ENCODE measurements at regions not wholly inside any gene's neighbourhood (a gene's known extent, or its start where the extent isn't known, plus 50 kb on each side); places are given as distances from the start of the nearest gene placed in this dataset.

- no peak for DNase-seq (ENCODE audit: extremely low spot score)
- TF ChIP-seq FOXK2 (IDR thresholded peaks at IDR 0.05) (no peak), TARDBP (IDR thresholded peaks at IDR 0.05) (no peak), LEF1 (IDR thresholded peaks at IDR 0.05; ENCODE audit: borderline replicate concordance) (no peak), HDGF (IDR thresholded peaks at IDR 0.05; ENCODE audit: borderline replicate concordance) (no peak), ZNF384 (IDR thresholded peaks at IDR 0.05) (no peak), FOXA1 (IDR thresholded peaks at IDR 0.05) (no peak), L3MBTL2 (conservative IDR thresholded peaks at IDR 0.05) (no peak), CTBP1 (IDR thresholded peaks at IDR 0.05; ENCODE audit: borderline replicate concordance) (no peak), FOXM1 (IDR thresholded peaks at IDR 0.05; ENCODE audit: borderline replicate concordance) (no peak), SP1 (IDR thresholded peaks at IDR 0.05) (no peak), SUZ12 (IDR thresholded peaks at IDR 0.05) (no peak), ARNT (IDR thresholded peaks at IDR 0.05) (no peak)
- CTCF ChIA-PET, result no interaction called here
- POLR2A ChIA-PET, result no interaction called here
These were observed 51.1 kb upstream of the NUDT6 start for GRCh38 chr4:122973465-122973864.

- ChIA-PET CTCF (no interaction called here), POLR2A (no interaction called here)
- no peak for TF ChIP-seq FOXK2 (IDR thresholded peaks at IDR 0.05)
- TF ChIP-seq FOXA1 (IDR thresholded peaks at IDR 0.05), result no peak
- TF ChIP-seq ZNF384 (IDR thresholded peaks at IDR 0.05), result no peak
- no peak for TF ChIP-seq TARDBP (IDR thresholded peaks at IDR 0.05)
- TF ChIP-seq NFRKB (IDR thresholded peaks at IDR 0.05), result no peak
- no peak for TF ChIP-seq L3MBTL2 (conservative IDR thresholded peaks at IDR 0.05)
- no peak for TF ChIP-seq PKNOX1 (IDR thresholded peaks at IDR 0.05)
- TF ChIP-seq SP1 (IDR thresholded peaks at IDR 0.05), result no peak
- no peak for TF ChIP-seq HDGF (IDR thresholded peaks at IDR 0.05; ENCODE audit: borderline replicate concordance)
- no peak for TF ChIP-seq FOXM1 (IDR thresholded peaks at IDR 0.05; ENCODE audit: borderline replicate concordance)
- TF ChIP-seq LEF1 (IDR thresholded peaks at IDR 0.05; ENCODE audit: borderline replicate concordance), result no peak
- TF ChIP-seq ELF4 (IDR thresholded peaks at IDR 0.05), result no peak
- TF ChIP-seq ARNT (IDR thresholded peaks at IDR 0.05), result no peak
- TF ChIP-seq CTBP1 (IDR thresholded peaks at IDR 0.05; ENCODE audit: borderline replicate concordance), result no peak
- TF ChIP-seq BHLHE40 (IDR thresholded peaks at IDR 0.05; ENCODE audit: borderline replicate concordance), result no peak
- TF ChIP-seq SUZ12 (IDR thresholded peaks at IDR 0.05), result no peak
- DNase-seq (ENCODE audit: extremely low spot score), result no peak
These were observed 53.7 kb upstream of the NUDT6 start for GRCh38 chr4:122976111-122976510.

GRCh38 chr4:122977103-122977502 is 54.7 kb upstream of the NUDT6 start:
- TF ChIP-seq ELF4 (IDR thresholded peaks at IDR 0.05) (no peak), FOXK2 (IDR thresholded peaks at IDR 0.05) (no peak), TARDBP (IDR thresholded peaks at IDR 0.05) (no peak), LEF1 (IDR thresholded peaks at IDR 0.05; ENCODE audit: borderline replicate concordance) (no peak), ZNF384 (IDR thresholded peaks at IDR 0.05) (no peak), SUZ12 (IDR thresholded peaks at IDR 0.05) (no peak), NFRKB (IDR thresholded peaks at IDR 0.05) (no peak), HDGF (IDR thresholded peaks at IDR 0.05; ENCODE audit: borderline replicate concordance) (no peak), ARNT (IDR thresholded peaks at IDR 0.05) (no peak), CTBP1 (IDR thresholded peaks at IDR 0.05; ENCODE audit: borderline replicate concordance) (no peak), FOXA1 (IDR thresholded peaks at IDR 0.05) (no peak), SP1 (IDR thresholded peaks at IDR 0.05) (no peak), PKNOX1 (IDR thresholded peaks at IDR 0.05) (no peak), FOXM1 (IDR thresholded peaks at IDR 0.05; ENCODE audit: borderline replicate concordance) (no peak)
- CTCF ChIA-PET, result no interaction called here
- no peak for DNase-seq (ENCODE audit: extremely low spot score)
- POLR2A ChIA-PET, result no interaction called here

- no peak for TF ChIP-seq LEF1 (IDR thresholded peaks at IDR 0.05; ENCODE audit: borderline replicate concordance)
- TF ChIP-seq FOXA1 (IDR thresholded peaks at IDR 0.05), result no peak
- no peak for TF ChIP-seq HDGF (IDR thresholded peaks at IDR 0.05; ENCODE audit: borderline replicate concordance)
- no peak for TF ChIP-seq CTBP1 (IDR thresholded peaks at IDR 0.05; ENCODE audit: borderline replicate concordance)
- no peak for TF ChIP-seq PKNOX1 (IDR thresholded peaks at IDR 0.05)
- TF ChIP-seq TARDBP (IDR thresholded peaks at IDR 0.05), result no peak
- no peak for TF ChIP-seq ARNT (IDR thresholded peaks at IDR 0.05)
- no peak for TF ChIP-seq SUZ12 (IDR thresholded peaks at IDR 0.05)
- no peak for TF ChIP-seq FOXK2 (IDR thresholded peaks at IDR 0.05)
- TF ChIP-seq L3MBTL2 (conservative IDR thresholded peaks at IDR 0.05), result no peak
- no peak for TF ChIP-seq SP1 (IDR thresholded peaks at IDR 0.05)
- TF ChIP-seq ZNF384 (IDR thresholded peaks at IDR 0.05), result no peak
- ChIA-PET POLR2A (no interaction called here), CTCF (no interaction called here)
- no peak for DNase-seq (ENCODE audit: extremely low spot score)
These were observed 55.7 kb upstream of the NUDT6 start for GRCh38 chr4:122978109-122978508.

GRCh38 chr4:122978789-122979188 is 56.4 kb upstream of the NUDT6 start:
- ChIA-PET CTCF (no interaction called here), POLR2A (no interaction called here)
- TF ChIP-seq SUZ12 (IDR thresholded peaks at IDR 0.05) (no peak), ARNT (IDR thresholded peaks at IDR 0.05) (no peak), FOXM1 (IDR thresholded peaks at IDR 0.05; ENCODE audit: borderline replicate concordance) (no peak), PKNOX1 (IDR thresholded peaks at IDR 0.05) (no peak), TARDBP (IDR thresholded peaks at IDR 0.05) (no peak), ZNF384 (IDR thresholded peaks at IDR 0.05) (no peak), FOXA1 (IDR thresholded peaks at IDR 0.05) (no peak), LEF1 (IDR thresholded peaks at IDR 0.05; ENCODE audit: borderline replicate concordance) (no peak), FOXK2 (IDR thresholded peaks at IDR 0.05) (no peak), SP1 (IDR thresholded peaks at IDR 0.05) (no peak), NFRKB (IDR thresholded peaks at IDR 0.05) (no peak), CTBP1 (IDR thresholded peaks at IDR 0.05; ENCODE audit: borderline replicate concordance) (no peak), L3MBTL2 (conservative IDR thresholded peaks at IDR 0.05) (no peak), HDGF (IDR thresholded peaks at IDR 0.05; ENCODE audit: borderline replicate concordance) (no peak), BHLHE40 (IDR thresholded peaks at IDR 0.05; ENCODE audit: borderline replicate concordance) (no peak), ELF4 (IDR thresholded peaks at IDR 0.05) (no peak)
- DNase-seq (ENCODE audit: extremely low spot score), result no peak

All from HEK293T (cell line).